GM18498 (cell line): ENCODE measurements at regions not wholly inside any gene's neighbourhood (a gene's known extent, or its start where the extent isn't known, plus 50 kb on each side); places are given as distances from the start of the nearest gene placed in this dataset.

Experiments used
- ATAC-seq: cut with Tn5 transposase; IDR thresholded peaks from one replicate; pipeline ENCODE4 v1.9.1; 2021; ENCODE audit warnings: mild to moderate bottlenecking, moderate library complexity; ENCODE audit not compliant: unreplicated experiment

DNA sequence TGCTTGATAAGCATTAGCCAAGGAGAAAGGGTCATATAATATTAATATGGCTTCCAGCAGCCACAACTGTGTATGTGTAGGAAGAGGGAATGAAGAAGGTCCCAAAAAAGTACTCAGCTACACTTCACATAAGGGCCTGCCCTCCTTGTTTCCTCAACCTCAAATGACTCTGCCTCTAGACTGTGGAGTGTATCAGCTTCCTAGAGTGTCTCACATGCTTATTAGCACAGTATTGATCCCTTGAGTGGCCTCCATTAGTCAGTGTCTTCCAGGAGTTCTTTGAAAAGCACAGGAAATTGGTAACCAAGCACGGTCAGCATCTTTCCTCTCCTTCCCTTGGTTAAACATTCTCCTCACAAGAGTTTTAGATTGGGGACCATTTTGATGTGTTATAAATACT, 190.4 kb upstream of the ATP10B start:
- ATAC-seq: no peak

DNA sequence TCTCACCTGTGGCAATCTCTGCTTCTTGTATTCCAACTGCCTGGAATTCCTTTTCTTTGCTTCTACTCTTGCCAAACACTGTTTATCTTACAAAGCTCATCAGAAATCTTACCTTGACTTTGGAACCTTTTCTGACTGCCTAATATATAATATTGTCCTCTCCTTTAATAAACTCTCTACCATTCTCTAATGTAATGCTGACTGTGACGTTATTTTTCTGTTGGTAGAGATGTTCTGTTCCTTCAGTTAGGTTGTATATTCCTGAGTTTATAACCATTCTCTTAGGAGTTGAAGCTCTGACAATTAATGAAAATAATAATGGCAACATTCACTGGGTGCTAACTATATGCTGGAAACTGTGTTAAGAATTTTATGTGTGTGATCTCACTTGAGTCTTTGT, 188.8 kb upstream of the ATP10B start:
- ATAC-seq: no peak

DNA sequence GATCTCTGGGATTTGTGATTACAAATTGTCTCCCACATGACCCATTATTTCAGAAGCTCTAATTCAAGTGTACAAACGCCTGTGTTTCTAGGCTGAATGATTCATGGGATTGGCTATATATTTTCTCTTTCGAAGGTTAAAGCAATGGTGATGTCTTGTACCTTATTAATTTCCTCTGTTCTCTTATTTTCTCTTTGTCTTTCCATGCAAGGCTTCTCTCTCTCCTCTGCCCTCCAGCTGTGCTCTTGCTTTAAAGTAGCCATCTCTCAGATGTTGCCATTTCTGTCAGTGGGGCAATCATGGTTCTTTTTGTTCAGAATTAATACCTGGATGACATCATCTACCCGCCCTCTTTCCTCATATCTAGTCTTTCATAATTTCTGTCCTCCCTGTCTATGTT, 184.3 kb upstream of the ATP10B start:
- ATAC-seq: no peak

DNA sequence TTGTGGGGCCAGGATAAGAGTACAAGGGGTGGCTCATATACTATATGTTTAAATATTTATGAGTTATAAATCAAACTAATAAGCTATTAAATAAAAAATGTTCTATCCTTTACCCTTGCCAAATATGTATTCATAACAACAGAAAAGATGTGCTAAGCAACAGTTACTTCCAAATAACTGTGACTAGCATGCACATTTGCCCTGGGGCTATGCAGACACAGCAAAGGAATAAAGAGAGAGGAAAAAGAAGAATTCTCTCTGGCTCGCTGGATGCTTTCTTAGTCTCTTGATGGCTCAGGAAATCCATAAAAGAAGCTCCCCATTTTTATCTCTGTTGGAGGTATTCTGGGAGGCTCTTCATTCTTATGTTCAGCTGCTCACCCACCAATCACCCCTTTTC, 182.4 kb upstream of the ATP10B start:
- no peak for ATAC-seq

DNA sequence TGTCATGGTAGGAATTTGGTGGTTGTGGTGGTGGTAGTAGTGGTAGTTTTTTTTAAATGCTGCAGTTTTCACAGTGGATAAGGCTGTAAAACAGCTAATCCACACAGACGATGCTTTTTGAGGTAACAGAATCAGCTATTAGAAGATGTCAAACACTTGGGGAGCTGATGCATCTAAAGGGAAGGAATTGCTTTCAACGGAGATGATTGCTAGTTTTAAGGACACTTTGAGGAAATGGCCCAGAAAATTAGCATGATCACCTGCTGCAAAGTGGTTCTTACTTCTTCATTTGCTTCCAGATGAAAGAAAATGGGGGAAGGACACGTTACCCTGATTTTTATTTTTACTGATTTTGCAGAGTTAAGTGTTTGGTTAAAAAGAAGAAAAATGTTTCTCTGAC, 178.2 kb upstream of the ATP10B start:
- ATAC-seq: no peak

DNA sequence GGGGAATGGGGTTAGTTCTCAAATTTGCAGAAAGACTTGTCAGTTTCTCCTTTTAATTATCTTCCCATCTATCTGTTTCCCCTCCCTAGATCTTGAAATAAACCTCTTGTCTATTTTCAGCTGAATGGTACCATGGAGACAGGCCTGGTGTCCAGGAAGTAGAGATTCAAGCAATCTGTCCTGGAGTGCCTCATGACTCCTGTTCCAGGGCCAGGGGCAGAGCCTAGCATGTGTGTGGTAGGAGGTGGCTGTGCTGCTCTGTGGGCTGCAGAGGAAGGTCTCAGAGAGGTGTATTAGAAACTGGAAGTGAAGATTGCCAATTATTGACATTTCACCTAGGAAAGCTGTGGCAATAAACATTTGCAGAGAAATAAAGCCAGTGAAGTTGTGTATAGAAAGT, 175.8 kb upstream of the ATP10B start:
- ATAC-seq: no peak

DNA sequence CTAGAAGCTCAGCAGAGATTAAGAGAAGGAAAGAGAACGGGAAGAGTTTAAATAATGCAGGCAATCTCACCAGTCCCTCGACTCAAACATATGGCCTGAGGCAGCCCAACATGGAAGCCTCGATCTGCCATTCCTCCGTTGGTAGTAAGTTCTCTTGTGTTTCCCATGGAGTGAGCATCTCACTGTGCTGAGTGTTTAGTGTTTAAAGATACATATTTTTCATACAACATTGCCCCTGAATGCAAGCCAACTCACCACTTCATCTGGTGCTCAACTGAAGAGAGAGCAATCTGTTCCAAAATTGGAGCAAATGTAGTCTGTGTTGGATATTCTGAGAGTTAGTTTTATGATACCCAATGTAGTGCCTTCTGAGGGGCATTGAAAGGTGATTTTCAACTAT, 171.5 kb upstream of the ATP10B start:
- ATAC-seq: no peak

DNA sequence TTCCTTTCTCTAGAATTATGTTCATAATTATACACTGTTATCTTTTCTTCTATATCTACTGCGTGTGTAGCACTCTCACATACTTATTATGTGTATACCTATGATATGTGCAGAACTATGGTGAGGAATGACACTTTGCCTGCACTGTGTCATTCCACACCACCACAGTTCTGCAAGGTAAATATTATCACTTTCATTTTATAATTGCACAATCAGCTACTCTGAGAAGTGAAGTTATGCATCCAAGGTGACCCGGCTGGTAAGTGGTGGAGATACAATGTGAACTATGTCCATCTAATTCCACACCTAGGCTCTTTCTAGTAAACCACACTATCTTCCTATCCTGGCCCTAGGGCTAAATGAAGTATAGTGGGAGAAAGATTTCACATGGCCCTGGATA, 170.1 kb upstream of the ATP10B start:
- ATAC-seq: no peak

DNA sequence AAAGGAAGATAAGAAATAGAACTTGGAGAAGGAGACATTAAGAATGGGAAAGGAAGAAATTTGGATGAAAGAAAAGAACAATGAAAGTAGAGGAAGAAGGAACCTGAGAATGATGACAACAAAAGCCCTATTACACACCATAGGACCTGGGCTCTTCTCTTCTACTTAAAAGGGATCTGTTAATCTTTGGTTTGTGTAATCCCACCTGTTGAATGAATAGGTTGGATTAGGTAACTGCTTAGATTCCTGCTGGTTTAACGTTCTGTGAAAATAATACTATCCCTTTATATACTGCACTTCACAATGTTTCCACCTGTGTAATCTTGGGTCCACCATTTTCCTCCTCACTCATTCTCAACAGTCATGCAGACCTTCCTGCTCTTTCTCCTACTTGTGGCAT, 157.8 kb upstream of the ATP10B start:
- no peak for ATAC-seq

DNA sequence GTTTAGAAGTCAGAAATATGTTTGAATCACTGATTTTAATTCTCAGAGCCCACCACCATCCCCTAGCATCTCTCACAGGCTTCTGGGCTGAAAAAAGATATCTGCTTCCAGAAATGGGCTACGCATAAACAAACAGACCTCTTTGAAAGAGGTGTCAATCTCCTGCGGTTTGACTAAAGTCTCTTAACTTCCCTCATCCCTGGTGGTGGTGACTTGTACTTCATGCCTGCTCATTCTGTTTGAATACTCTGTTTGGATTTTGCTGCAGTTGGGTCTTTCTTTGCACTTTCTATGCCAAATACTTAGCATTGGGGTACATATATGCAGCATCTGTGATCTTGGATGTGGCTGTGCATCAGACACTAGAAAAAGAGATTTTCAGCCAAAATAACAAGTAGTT, 157.2 kb upstream of the ATP10B start:
- no peak for ATAC-seq

DNA sequence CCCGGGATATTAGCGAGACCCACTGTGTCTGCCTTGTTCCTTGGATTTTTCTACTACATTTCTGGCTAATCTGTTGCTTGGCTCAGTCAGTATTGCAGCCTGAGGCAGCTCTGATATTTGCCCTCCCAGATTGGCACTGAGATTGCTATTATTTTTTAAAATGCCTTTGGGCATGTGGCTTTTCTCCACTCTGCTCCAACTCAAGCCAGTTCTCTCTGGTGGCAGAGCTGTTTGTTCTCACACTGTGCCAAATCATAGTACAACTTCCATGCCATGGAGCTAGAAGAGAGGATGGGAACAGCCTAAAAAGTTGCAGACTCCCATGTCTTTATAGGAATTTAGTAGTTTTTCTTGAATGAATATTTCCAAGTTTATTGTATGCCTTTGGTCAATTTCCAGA, 155.9 kb upstream of the ATP10B start:
- ATAC-seq: no peak

DNA sequence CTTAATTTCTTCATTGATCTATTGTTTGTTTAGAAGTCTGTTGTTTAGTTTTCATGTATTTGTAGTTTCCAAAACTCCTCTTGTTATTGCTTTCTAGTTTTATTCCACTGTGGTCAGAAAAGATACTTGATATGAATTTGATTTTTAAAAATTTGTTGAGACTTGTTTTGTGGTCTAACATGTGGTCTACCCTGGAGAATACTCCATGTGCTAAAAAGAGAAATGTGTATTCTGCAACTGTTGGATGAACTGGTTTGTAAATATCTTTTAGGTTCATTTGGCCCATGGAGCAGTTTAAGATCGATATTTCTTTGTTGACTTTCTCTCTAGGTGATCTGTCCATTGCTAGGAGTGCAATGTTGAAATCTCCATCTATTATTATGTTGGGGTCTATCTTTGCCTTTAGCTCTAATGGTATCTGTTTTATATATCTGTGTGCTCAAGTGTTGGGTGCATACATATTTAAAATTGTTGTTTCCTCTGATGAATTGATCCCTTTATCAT, 150.6 kb upstream of the ATP10B start:
- ATAC-seq: no peak

DNA sequence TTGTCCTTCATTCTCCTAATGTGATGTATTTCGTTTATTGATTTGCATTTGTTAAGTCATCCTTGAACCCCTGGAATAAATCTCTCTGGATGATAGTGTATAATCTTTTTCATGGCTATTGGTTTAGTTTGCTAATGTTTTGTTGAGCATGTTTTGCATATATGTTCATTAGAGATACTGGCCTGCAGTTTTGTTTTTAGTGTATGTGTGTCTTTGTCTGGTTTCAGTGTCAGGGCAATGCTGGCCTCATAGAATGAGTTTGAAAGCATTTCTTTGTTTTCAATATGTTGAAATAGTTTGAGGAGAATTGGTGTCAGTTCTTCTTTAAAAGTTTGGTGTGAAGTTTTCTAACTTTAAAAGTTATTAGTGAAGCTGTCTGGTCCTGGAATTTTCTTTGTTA, 149.6 kb upstream of the ATP10B start:
- peak; percentile 90 for ATAC-seq

DNA sequence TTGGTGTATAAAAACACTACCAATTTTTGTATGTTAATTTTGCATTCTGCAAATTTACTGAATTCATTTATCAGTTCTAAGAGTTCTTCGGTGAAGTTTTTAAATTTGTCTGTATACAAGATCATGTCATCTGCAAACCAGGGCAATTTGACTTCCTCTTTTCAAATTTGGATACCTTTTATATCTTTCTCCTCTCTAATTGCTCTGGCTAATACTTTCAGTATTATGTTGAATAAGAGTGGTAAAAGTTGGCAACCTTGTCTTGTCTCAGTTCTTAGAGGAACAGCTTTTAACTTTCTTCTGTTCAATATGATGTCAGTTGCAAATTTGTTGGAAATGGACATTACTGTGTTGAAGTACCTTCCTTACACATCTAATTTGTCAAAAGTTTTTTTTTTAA, 149.1 kb upstream of the ATP10B start:
- peak; percentile 59 for ATAC-seq

DNA sequence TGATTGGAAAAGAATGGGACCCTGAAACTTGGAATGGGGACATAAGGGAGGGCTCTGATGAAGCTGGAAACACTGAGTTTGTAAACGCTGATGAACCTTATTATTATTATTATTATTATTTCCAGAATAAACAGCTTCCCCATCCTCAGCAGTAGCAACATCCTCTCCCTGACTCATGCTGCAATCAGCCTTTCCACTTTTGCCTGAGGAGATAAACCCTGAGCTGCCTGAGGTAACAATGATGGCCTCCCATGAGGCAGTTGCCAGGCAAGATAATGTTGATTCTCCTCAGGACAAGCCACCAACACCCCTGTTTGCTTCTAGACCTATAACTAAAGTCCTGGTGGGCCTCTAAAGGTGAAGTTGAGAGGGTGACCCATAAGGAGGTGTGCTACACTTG, 139.2 kb upstream of the ATP10B start:
- no peak for ATAC-seq

DNA sequence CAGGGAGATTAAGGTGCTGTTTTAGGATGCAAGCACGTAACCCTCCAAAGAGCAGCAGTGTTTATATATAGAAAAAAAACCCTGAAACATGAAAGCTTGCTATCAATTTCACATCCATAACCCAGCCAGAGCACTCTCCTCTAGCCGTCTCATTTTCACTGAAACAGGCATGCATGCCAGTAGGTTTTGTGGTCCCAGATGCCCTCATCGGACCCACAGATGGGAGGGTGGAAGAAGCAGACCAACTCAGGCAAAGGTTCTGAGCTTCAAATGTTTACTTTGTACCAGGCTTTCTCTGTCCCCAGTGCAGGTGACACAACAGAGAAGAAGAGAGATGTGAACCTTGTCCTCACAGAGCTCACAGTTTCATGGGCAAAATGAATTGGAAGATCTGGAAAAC, 127.4 kb upstream of the ATP10B start:
- peak; percentile 44 for ATAC-seq

DNA sequence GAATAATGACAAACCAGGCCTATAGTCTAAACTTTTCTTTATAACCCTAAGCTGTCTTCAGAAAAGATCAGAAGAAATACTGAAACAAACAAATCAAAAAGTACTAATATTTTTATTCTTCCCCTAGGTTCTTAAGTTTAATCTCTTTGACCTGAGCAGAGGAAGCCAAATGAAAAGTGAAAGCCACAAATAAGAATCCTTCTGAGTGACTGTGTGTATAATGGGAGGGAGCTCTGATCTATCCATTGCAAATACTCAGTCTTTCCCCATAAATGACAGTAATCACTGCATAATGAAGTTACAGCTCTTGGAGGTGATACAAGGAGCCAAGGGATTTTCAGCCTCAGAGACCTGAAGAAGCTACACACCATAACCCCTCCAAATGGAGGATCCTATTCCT, 126.9 kb upstream of the ATP10B start:
- ATAC-seq: peak; percentile 80

DNA sequence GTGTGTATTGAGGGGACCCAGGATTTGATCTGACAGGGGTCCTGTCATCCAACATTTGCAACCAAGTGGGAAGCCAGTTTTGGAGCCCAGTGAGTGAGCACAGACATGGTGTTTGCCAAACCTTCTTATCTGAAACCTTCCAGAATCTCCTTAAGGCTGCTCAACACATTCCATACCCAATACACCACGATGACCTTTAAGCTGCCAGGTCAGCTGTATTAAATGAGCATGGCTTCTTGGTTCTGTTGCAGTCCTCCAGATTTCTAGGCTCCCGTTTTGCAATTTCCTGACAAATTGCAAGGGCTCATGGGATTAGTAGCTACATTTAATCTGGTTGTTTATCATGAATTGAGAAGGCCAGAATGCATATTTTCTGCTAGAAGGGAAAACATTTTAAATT, 124.2 kb upstream of the ATP10B start:
- no peak for ATAC-seq

DNA sequence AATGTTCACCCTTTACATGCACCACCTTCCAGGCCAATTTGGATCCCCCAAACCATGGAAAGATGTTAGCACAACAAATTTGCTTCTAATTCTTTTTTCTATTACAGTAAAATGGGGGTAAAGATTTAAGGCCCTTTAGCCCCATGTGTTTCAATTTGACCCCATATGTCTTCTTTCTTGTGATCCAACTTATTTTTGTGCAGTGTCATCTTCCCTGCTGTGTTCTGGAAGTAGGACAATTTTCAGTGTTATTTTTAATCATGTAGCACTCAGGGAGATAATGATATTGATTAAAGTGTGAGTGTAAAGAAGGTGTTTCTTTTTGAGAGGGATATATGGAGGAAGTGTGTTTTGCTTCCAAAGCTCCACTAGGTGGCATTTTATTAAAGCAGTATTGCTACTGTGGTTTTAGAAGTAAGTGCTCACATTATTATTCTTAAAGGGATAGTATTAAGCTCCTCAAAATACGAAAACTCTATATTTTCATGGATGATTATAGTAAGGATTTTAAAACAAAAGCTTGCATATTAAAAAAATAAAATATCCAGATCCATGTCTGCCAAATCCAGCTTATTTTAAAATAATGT, 118.7 kb upstream of the ATP10B start:
- ATAC-seq: no peak

DNA sequence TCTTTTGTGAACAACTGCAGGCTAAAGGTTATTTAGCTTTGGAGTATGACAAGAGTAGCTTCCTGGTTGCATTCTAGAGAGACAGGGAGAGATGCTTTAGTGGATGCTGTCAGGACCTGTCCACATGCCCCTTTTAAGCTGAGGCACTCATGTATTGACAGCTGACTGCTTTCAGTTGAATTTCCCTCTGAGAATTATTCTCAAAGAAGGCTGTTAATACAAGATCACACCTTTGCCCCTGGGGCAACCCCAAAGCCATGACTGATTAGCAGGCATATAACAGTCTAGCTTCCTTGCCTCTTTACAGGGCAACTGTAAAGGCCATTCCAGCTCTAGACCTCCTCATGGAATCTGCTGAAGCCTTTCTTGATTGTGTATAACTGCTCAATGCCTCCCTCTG, 117.6 kb upstream of the ATP10B start:
- no peak for ATAC-seq

DNA sequence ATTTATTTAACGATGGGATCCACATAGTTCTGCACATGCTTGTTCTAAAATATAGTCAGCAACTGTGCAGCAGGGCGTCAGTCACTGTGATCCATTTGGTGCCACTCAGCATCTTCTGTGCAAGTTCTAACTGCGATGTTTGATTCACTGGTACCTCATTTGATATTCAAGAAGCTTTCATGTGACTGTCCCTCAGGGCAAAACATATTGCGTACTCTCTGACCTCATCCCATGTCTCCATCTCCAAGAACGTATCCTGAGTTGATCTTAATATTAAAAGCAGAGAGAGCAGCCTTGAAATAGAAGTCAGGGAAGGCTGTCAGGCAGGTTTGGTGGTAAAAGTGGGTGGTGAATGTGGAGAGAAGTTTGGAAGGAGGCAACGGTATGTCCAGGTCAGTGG, 116.5 kb upstream of the ATP10B start:
- ATAC-seq: no peak

DNA sequence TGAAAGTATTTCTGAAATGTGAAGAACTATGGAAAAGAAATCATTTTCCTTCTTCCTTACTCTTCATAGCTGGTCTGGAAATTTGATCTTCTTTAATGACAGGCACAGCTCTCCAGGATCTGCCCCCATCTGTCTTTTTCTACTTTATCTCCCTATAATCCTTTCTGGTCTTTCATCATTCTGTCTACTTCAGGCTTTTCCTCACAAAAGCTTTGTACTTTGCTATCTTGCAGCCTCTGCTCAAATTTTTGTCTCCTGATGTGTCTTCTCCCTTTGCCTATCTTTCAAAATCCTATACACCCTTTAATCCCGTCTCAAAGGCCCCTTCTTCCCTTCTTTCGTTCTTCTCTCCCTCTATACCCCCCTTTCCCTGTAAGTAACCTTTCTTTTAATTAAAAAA, 114.9 kb upstream of the ATP10B start:
- no peak for ATAC-seq

DNA sequence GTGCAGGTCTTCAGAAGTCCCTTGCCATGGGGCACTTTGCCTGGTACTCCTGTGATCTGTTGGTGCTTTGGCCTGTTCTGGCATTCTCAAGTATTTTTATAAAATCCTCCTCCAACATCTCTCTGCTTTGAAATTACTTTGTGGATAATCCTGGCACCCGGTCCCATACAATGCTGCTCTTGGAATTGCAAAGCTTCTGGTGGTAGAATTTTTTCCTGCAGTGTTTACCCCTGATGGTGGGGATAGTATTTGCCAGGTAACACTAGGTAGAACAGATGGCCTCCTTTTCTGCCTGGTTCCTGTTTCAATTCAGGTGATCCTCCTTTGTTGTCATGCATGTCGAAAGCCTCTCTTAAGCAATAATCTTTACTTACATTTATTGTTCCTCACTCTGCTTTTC, 109.8 kb upstream of the ATP10B start:
- no peak for ATAC-seq

DNA sequence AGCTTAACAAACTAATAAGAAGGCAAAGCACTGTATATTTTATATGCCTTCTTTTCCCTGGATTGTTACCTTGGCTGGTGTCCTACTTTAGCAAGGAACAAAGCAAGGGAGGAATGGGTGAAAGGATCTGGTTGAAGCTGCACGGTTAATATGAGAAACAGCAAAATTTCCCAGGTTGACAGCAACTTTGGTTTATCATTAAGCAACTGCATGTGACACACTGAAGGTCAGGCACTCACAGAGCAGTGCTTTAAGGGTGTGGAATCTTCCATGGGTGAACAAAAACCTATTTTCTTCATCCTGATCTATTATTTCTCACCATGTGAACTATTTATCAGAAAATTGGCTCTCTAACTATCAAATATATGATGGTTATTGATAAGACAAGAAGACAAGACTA, 109.0 kb upstream of the ATP10B start:
- ATAC-seq: no peak
